Spleen (tissue), 7 donors: ENCODE measurements at regions not wholly inside any gene's neighbourhood (a gene's known extent, or its start where the extent isn't known, plus 50 kb on each side); places are given as distances from the start of the nearest gene placed in this dataset.

Source experiments
- POLR2A ChIP-seq, 3 donors: fragments of 450-650 bp; IDR thresholded peaks; one replicate each; pipeline ENCODE4 v1.5.1; 2017; ENCODE audit warnings: antibody characterized with exemption in 3 of 3, mild to moderate bottlenecking in 1 of 3
- POLR2AphosphoS5 ChIP-seq, 3 donors: sonication (generic); formaldehyde crosslinking; IDR thresholded peaks; one replicate each; pipeline ENCODE4 v1.5.1; 2017; ENCODE audit warnings: antibody characterized with exemption in 3 of 3
- TF ChIP-seq, protein P1 (sequence below), 11 experiments: fragments of 200-600 bp in 7 of 11; fragments of 450-650 bp in 4 of 11; sonication (generic) in 4 of 11; IDR thresholded peaks in 8 of 11; conservative IDR thresholded peaks in 3 of 11; 1 replicate in 7 of 11; 2 replicates in 4 of 11; pipeline versions ENCODE4 v1.4.0 to v1.8.0; 2016 to 2021; ENCODE audit warnings: antibody characterized with exemption in 11 of 11, inconsistent platforms in 4 of 11, mild to moderate bottlenecking in 1 of 11
- donor health status: DM: no; HTN: no; CAD: no; lungs with moderate emphysema.
- donor health status: DM: no; HTN: no; CAD: no.
- donor health status: DM: no; HTN: no; CAD: no.

GRCh38 chr20:48201188-48201587 is 415.9 kb upstream of the SULF2 start:
- TF ChIP-seq, protein P1, sequence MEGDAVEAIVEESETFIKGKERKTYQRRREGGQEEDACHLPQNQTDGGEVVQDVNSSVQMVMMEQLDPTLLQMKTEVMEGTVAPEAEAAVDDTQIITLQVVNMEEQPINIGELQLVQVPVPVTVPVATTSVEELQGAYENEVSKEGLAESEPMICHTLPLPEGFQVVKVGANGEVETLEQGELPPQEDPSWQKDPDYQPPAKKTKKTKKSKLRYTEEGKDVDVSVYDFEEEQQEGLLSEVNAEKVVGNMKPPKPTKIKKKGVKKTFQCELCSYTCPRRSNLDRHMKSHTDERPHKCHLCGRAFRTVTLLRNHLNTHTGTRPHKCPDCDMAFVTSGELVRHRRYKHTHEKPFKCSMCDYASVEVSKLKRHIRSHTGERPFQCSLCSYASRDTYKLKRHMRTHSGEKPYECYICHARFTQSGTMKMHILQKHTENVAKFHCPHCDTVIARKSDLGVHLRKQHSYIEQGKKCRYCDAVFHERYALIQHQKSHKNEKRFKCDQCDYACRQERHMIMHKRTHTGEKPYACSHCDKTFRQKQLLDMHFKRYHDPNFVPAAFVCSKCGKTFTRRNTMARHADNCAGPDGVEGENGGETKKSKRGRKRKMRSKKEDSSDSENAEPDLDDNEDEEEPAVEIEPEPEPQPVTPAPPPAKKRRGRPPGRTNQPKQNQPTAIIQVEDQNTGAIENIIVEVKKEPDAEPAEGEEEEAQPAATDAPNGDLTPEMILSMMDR (IDR thresholded peaks at IDR 0.05 in 8 of 11, conservative IDR thresholded peaks at IDR 0.05 in 3 of 11) = no peak
- no peak for TF ChIP-seq POLR2A (IDR thresholded peaks at IDR 0.05)
- TF ChIP-seq POLR2AphosphoS5 (IDR thresholded peaks at IDR 0.05) = no peak
